NOMO-1 treated with DMSO at 0.1 percent for 48 hours (cell line): ENCODE measurements at regions not wholly inside any gene's neighbourhood (a gene's known extent, or its start where the extent isn't known, plus 50 kb on each side); places are given as distances from the start of the nearest gene placed in this dataset.
"Not testable (repeated sequence)": the region's sequence is repeated elsewhere in the genome, so short reads cannot be mapped to it uniquely, and the experiment has no call there.

ENCODE experiments used
- DNase-seq: peaks from one replicate; lab custom pipeline; 2025; ENCODE audit not compliant: unreplicated experiment; lab: John Stamatoyannopoulos, UW

DNA sequence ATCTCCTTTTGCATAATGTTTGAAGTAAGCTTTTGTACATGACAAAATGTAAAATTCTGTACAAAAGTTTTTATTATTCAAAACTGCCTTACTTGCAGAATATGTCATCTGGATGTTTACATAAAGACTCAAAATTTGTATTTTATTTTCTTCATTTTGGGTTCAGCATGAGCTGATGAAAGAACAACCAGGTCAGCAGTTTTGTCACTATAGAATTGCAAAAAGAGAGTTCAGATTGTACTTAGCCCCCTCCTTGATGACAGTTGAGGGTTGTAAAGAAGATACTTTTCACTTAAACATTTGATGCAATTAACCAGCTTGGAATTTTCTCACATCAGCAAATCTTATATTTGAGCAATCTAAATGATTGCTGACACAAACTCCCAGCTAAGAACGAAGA, 669.3 kb downstream of the PLA2G4A start:
- DNase-seq = no peak

- DNase-seq = no peak
These were observed 676.0 kb downstream of the PLA2G4A start for GRCh38 chr1:187504779-187505178.

GRCh38 chr1:187509091-187509490, 680.3 kb downstream of the PLA2G4A start:
- no peak for DNase-seq

DNA sequence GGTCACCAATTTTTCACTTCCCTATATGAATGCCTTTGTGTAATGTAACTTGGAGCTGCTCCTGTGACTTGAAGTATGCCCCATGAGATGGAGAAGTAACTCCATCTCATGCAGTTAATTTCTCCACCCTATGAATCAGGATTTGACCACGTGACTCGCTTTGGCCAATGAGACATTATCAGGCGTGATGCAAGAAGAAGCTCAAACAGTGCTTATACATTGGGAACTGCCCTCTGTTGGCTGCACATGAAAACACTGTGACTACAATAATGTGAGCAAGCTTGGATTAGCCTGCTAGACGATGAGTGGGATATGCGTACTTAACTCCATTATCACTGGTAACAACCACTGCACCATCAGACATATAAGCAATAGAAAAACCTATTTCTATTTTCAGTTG, 684.4 kb downstream of the PLA2G4A start:
- peak; percentile 52 for DNase-seq

- no peak for DNase-seq
These were observed 685.4 kb downstream of the PLA2G4A start for GRCh38 chr1:187514110-187514509.

GRCh38 chr1:187516874-187517273, 688.1 kb downstream of the PLA2G4A start:
- no peak for DNase-seq

- no peak for DNase-seq
These were observed 688.8 kb downstream of the PLA2G4A start for GRCh38 chr1:187517546-187517945.

- peak; percentile 40 for DNase-seq
These were observed 698.6 kb downstream of the PLA2G4A start for GRCh38 chr1:187527346-187527745.

- no peak for DNase-seq
These were observed 709.2 kb downstream of the PLA2G4A start for GRCh38 chr1:187537936-187538335.

DNA sequence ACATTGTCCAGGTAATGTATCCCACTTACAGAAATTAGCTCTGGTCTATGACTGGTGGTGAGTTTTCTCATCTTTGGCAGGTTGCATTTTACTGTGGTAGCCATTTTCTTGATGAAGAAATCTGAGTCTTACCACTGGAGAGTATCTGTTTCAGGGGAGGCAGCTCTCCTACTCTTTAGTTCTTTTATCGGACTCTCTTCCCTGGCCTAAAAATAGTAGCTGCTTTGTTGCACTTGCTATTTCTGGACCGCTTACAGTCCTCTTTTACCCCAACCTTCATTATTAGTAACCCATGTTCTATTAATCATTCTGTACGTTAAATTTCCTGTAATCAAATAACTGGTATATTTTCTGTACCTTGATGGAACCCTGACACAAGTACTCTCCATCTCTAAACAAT, 720.8 kb downstream of the PLA2G4A start:
- no peak for DNase-seq

DNA sequence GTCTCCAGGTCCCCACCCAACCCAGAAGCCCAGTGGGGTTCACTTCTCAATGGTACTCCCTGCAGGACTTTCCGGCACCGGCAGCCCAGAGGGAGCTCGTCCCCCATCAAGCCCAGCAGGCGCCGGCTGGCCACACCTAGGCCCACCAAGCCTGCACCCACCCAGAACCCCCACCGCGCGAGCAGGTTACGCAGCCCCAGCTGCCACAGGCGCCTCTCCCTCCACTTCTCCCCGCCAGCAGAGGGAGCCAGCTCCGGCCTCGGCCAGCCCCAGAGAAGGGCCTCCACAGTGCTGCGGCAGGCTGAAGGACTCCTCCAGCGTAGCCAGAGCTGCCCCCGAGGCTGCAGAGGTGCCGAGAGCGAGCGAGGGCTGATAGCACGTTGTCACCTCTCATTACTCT, 722.3 kb downstream of the PLA2G4A start:
- no peak for DNase-seq

DNA sequence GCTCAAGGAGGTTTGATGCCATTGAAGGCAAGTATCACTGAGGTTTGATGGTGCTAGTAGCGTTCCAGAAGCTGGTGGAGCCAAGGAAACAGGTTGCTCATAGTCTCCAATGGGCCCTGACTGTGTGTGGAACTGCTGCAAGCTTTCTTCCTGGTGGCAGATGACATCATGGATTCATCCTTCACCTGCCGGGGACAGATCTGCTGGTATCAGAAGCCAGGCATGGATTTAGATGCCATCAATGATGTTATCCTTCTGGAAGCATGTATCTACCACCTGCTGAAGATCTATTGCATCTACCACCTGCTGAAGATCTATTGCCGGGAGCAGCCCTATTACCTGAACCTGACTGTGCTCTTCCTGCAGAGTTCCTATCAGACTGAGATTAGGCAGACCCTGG, 734.4 kb downstream of the PLA2G4A start:
- no peak for DNase-seq

GRCh38 chr1:187566354-187566753, 737.6 kb downstream of the PLA2G4A start:
- DNase-seq = no peak

DNA sequence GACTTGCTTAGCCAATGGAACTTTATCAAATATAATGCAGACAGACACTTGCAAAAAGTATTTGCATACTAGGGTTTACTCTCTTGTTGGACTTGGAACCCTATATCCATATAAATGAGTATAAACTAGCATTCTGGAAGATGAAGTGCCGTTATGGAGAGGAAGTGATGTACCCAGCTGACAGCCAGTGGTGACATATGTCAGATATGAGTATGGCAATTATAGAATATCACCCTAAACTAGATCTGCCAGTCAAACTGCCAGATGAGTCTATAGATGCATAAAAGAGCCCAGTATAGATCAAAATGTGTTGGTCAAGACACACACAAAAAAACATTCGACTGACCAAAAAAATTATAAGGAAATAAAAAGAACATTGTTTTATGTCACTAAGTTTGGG, 739.3 kb downstream of the PLA2G4A start:
- no peak for DNase-seq

DNA sequence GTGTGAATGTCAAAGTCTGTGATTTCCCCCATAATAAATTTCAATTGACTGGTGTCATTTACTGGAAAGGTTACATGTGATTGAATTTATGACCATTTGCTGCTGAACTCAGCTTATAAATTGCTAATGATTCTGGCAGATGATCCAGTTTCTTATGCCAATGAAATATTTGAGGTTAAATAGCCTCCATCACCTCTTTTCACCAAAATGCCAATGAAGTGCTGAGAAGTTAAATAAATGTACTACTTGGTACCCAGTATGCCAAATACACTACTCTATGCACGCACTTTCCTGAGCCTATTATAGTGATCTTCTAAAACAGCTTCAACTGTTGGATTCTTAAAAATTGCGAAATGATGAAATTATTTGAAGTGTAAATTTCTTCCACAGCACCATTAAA, 741.4 kb downstream of the PLA2G4A start:
- DNase-seq = no peak

DNA sequence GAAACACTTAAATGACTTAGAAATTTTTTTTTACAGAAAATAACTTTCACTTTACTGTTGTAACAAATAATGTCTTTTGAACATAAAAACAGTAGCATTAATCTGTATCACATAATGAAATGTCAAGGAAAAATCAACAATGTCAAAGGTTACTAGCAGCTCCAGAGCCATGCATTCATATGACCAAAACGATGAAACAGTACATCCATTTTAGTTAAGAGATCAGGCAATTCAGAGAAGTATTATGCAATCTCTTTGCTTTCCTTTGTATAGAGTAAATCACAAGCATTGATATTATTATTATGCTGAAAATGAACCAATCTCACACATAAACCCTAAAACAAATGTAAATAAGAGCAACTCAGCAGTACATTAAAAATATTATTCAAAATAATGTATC, 748.9 kb downstream of the PLA2G4A start:
- DNase-seq = no peak

- no peak for DNase-seq
These were observed 760.2 kb downstream of the PLA2G4A start for GRCh38 chr1:187588917-187589316.

DNA sequence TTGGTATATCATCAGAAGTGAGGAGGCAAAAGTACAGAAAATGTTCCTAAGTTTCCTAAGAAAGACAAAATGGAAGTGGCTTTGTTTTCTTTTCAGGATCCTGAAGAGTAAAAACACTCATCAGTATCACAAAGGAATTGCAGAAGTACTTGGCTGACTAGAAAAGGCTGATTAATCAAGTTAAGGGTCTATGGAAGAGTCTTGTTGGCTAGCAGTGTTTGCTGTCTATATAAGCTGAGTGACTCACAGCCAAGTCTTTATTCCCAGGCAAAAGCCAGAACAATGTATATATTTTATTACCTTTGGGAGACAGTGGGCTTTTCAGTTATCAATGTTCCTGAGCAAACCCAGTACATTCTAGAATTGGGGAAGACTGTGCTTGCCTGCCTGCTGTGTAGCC, 777.0 kb downstream of the PLA2G4A start:
- DNase-seq = no peak

DNA sequence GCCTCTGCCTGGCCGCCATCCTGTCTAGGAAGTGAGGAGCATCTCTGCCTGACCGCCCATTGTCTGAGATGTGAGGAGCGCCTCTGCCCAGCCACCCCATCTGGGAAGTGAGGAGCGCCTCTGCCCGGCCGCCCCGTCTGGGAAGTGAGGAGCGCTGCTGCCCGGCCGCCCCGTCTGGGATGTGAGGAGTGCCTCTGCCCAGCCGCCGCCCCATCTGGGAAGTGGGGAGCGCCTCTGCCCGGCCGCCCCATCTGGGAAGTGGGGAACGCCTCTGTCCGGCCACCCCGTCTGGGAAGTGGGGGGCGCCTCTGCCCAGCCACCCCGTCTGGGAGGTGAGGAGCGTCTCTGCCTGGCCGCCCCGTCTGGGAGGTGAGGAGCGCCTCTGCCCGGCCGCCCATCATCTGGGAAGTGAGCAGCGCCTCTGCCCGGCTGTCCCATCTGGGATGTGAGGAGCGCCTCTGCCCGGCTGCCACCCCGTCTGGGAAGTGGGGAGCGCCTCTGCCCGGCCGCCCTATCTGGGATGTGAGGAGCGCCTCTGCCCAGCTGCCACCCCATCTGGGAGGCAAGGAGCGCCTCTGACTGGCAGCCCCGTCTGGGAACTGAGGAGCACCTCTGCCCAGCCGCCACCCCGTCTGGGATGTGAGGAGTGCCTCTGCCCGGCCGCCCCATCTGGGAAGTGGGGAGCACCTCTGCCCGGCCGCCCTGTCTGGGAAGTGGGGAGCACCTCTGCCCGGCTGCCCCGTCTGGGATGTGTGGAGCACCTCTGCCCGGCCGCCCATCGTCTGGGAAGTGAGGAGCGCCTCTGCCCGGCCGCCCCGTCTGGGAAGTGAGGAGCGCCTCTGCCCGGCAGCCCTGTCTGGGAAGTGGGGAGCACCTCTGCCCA, 787.3 kb downstream of the PLA2G4A start:
- not testable (repeated sequence) for DNase-seq

DNA sequence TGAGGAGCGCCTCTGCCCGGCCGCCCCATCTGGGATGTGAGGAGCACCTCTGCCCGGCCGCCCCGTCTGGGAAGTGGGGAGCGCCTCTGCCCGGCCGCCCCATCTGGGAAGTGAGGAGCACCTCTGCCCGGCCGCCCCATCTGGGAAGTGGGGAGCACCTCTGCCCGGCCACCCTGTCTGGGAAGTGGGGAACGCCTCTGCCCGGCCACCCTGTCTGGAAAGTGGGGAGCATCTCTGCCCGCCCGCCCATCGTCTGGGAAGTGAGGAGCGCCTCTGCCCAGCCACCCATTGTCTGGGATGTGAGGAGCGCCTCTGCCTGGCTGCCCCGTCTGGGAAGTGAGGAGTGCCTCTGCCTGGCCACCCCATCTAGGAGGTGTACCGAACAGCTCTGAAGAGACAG, 788.1 kb downstream of the PLA2G4A start:
- not testable (repeated sequence) for DNase-seq

DNA sequence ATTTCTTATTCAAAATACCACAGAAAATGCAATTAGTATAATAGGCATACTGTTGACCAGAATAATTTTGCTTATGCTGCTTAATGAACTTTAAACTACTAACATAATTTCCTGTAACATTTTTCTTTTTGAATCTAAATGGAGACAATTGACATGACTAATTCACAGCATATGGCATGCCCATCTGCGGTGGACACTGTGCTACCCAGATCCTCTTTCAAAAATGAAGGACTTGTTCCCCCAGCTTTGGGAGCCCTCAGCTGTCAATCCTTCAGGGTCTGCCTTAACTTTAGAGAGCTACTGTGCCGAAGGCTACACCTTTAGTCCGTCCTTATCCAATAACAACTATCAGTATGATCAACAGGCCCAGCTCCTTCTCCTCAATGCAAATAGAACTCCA, 789.0 kb downstream of the PLA2G4A start:
- no peak for DNase-seq

GRCh38 chr1:187619175-187619574, 790.4 kb downstream of the PLA2G4A start:
- DNase-seq = no peak

DNA sequence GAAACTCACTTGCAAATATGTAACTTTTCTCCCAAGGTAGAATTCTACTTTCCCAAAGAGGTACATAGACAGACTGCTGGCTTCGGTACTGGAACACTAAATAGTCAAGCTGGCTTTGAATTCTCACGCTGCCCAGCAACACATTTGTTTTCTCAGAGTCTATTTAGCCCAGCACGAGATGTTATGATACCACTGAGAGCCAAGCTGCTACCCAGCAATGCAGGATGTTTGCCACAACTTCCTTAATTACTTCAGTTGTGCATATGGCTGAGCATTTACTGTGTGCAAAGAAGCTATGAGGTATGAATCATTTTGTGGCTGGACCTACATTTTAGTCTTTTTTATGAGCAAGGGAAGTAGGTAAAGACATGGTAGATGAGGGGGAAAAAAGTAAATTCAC, 793.2 kb downstream of the PLA2G4A start:
- DNase-seq = peak; percentile 89
